IMR-90 (cell line): ENCODE measurements at regions not wholly inside any gene's neighbourhood (a gene's known extent, or its start where the extent isn't known, plus 50 kb on each side); places are given as distances from the start of the nearest gene placed in this dataset.

Experiments
- ATAC-seq: fragments of 200-7000 bp; cut with Tn5 transposase; 2 replicates; pipeline ENCODE4 v1.9.1; 2020; ENCODE audit warnings: low read depth, mild to moderate bottlenecking, moderate library complexity
- BruUV-seq: library from RNA; stranded (reverse); fragments of 400-500 nt; replicated peaks from 2 replicates; lab custom pipeline; 2021; lab: Mats Ljungman, UMichigan
- CTCF ChIA-PET: fragments of 300-600 bp; formaldehyde crosslinking; extraction: SDS; loops from one replicate; lab custom pipeline; 2021; ENCODE audit warnings: antibody characterized with exemption; lab: Yijun Ruan, JAX
- POLR2A ChIA-PET: fragments of 300-600 bp; sonication (Branson Sonifier 250); formaldehyde crosslinking; loops from one replicate; lab custom pipeline; 2022; ENCODE audit warnings: antibody characterized with exemption; ENCODE audit not compliant: unreplicated experiment; lab: Charles Lee
- DNase-seq: peaks from one replicate; pipeline ENCODE4 v3.0.0; 2013
- H2AFZ ChIP-seq: replicated peaks from 2 replicates; pipeline ENCODE3; 2013; ENCODE audit warnings: low read length, mild to moderate bottlenecking; ENCODE audit not compliant: poor library complexity
- H2AK5ac ChIP-seq: 2 replicates; pipeline ENCODE4 v1.6.1; 2013; ENCODE audit warnings: low read depth, low read length, inconsistent platforms
- H2AK9ac ChIP-seq: replicated peaks from 2 replicates; pipeline ENCODE3; 2013; ENCODE audit warnings: mild to moderate bottlenecking, low read depth, low read length, moderate library complexity; ENCODE audit not compliant: poor library complexity
- H2BK120ac ChIP-seq: 2 replicates; pipeline ENCODE4 v1.6.1; 2013; ENCODE audit warnings: low read depth, low read length, inconsistent platforms
- H2BK15ac ChIP-seq: 3 replicates; pipeline ENCODE4 v1.6.1; 2013; ENCODE audit warnings: low read depth, low read length, inconsistent platforms
- H2BK20ac ChIP-seq: 2 replicates; pipeline ENCODE4 v1.6.1; 2013; ENCODE audit warnings: low read depth, mild to moderate bottlenecking, inconsistent platforms, low read length, moderate library complexity
- H2BK5ac ChIP-seq: 2 replicates; pipeline ENCODE4 v1.6.1; 2013; ENCODE audit warnings: mild to moderate bottlenecking, low read depth, low read length, inconsistent platforms; ENCODE audit not compliant: poor library complexity, severe bottlenecking
- H3K14ac ChIP-seq: replicated peaks from 2 replicates; pipeline ENCODE4 v1.6.1; 2013; ENCODE audit warnings: low read depth, low read length, inconsistent platforms
- H3K18ac ChIP-seq: 2 replicates; pipeline ENCODE4 v1.6.1; 2013; ENCODE audit warnings: low read depth, low read length, control low read depth
- H3K23ac ChIP-seq: 2 replicates; pipeline ENCODE4 v1.6.1; 2013; ENCODE audit warnings: low read depth, low read length, inconsistent platforms
- H3K27ac ChIP-seq: 2 replicates; pipeline ENCODE4 v1.5.1; 2013; ENCODE audit warnings: mild to moderate bottlenecking, control low read depth, low read length; ENCODE audit not compliant: insufficient read depth
- H3K27me3 ChIP-seq: 2 replicates; pipeline ENCODE4 v1.6.1; 2013; ENCODE audit warnings: low read length; ENCODE audit not compliant: control insufficient read depth, insufficient read depth
- H3K36me3 ChIP-seq: 2 replicates; pipeline ENCODE4 v1.6.1; 2013; ENCODE audit warnings: low read length, mixed read lengths; ENCODE audit not compliant: control insufficient read depth, insufficient read depth
- H3K4ac ChIP-seq: 2 replicates; pipeline ENCODE4 v1.6.1; 2013; ENCODE audit warnings: low read depth, low read length, inconsistent platforms
- H3K4me1 ChIP-seq: 2 replicates; pipeline ENCODE4 v1.6.1; 2013; ENCODE audit warnings: low read length, mixed read lengths; ENCODE audit not compliant: control insufficient read depth, insufficient read depth
- H3K4me2 ChIP-seq: 2 replicates; pipeline ENCODE4 v1.6.1; 2013; ENCODE audit warnings: low read depth, mild to moderate bottlenecking, control low read depth, low read length, moderate library complexity
- H3K4me3 ChIP-seq: 2 replicates; pipeline ENCODE4 v1.5.1; 2013; ENCODE audit warnings: low read depth, mild to moderate bottlenecking, control low read depth, low read length, moderate library complexity; ENCODE audit not compliant: insufficient read depth
- H3K56ac ChIP-seq: 2 replicates; pipeline ENCODE4 v1.6.1; 2013; ENCODE audit warnings: low read length, inconsistent platforms; ENCODE audit not compliant: insufficient read depth; ENCODE audit errors: extremely low read depth
- H3K79me1 ChIP-seq, 2 experiments: 2 replicates each; pipeline ENCODE4 v1.6.1; 2013; ENCODE audit warnings: low read length in 2 of 2, inconsistent platforms in 1 of 2, low read depth in 1 of 2
- H3K9ac ChIP-seq: 2 replicates; pipeline ENCODE4 v1.6.1; 2013; ENCODE audit warnings: low read depth, low read length, control low read depth
- H3K9me1 ChIP-seq: 2 replicates; pipeline ENCODE4 v1.6.1; 2013; ENCODE audit warnings: low read length, inconsistent platforms; ENCODE audit not compliant: insufficient read depth
- H3K9me3 ChIP-seq: 2 replicates; pipeline ENCODE4 v1.6.1; 2013; ENCODE audit warnings: low read length; ENCODE audit not compliant: control insufficient read depth, insufficient read depth
- H4K20me1 ChIP-seq: 2 replicates; pipeline ENCODE4 v1.6.1; 2013; ENCODE audit warnings: low read length, inconsistent platforms; ENCODE audit not compliant: insufficient read depth
- H4K5ac ChIP-seq: 2 replicates; pipeline ENCODE4 v1.6.1; 2013; ENCODE audit warnings: mild to moderate bottlenecking, low read depth, low read length, control low read depth
- H4K8ac ChIP-seq, 2 experiments: 2 replicates each; pipeline ENCODE4 v1.6.1; 2013; ENCODE audit warnings: low read depth in 2 of 2, low read length in 2 of 2, control low read depth in 1 of 2, inconsistent platforms in 1 of 2
- H4K91ac ChIP-seq: 2 replicates; pipeline ENCODE4 v1.6.1; 2013; ENCODE audit warnings: low read depth, low read length, inconsistent platforms; ENCODE audit not compliant: insufficient read depth
- BHLHE40 ChIP-seq: fragments of 150-350 bp; IDR thresholded peaks from 2 replicates; pipeline ENCODE4 v1.6.1; 2016; ENCODE audit warnings: mild to moderate bottlenecking, low read depth, low read length
- MAFK ChIP-seq: IDR thresholded peaks from 2 replicates; pipeline ENCODE4 v1.6.1; 2012; ENCODE audit warnings: low read depth, low read length, improper control_type of control experiment
- MXI1 ChIP-seq: IDR thresholded peaks from 2 replicates; pipeline ENCODE4 v1.6.1; 2012; ENCODE audit warnings: low read depth, mild to moderate bottlenecking, low read length, moderate library complexity, borderline replicate concordance
- POLR2A ChIP-seq: IDR thresholded peaks from 2 replicates; pipeline ENCODE4 v1.6.1; 2012; ENCODE audit warnings: mild to moderate bottlenecking, low read depth, low read length
- RAD21 ChIP-seq: IDR thresholded peaks from 2 replicates; pipeline ENCODE4 v1.6.1; 2012; ENCODE audit warnings: low read length, improper control_type of control experiment
- SMC3 ChIP-seq: fragments of 150-350 bp; IDR thresholded peaks from 2 replicates; pipeline ENCODE4 v1.6.1; 2016; ENCODE audit warnings: low read depth, mild to moderate bottlenecking, antibody characterized with exemption, low read length, moderate library complexity
- WGBS, 2 experiments: methylation state at CpG; one replicate each; pipeline versions ENCODE4 v1.1.5 to v1.1.7; 2013; ENCODE audit warnings: missing lambda C conversion rate in 2 of 2; ENCODE audit not compliant: insufficient read length in 1 of 2; ENCODE audit errors: extremely low coverage in 2 of 2; 5-methylcytosine and 5-hydroxymethylcytosine counted together
- dilution Hi-C: fragments of 300-500 bp; cut with HindIII; formaldehyde crosslinking; loops from one replicate; pipeline ENCODE4 v1.14.3; 2018; ENCODE audit warnings: low sequenced_read_pairs; ENCODE audit not compliant: unreplicated experiment
- in situ Hi-C: fragments of 300-500 bp; cut with MboI; formaldehyde crosslinking; loops from 3 replicates; pipeline ENCODE4 v1.14.3; 2019; ENCODE audit warnings: low sequenced_read_pairs, inconsistent platforms, mixed read lengths
- intact Hi-C: fragments of 100-400 bp; cut with micrococcal nuclease; formaldehyde crosslinking; loops from 2 replicates; pipeline ENCODE4 v1.10.0; 2022
- TF ChIP-seq, protein P1 (sequence below): conservative IDR thresholded peaks from 2 replicates; pipeline ENCODE4 v1.5.1; 2012; ENCODE audit warnings: mild to moderate bottlenecking, low read depth, low read length, improper control_type of control experiment

DNA sequence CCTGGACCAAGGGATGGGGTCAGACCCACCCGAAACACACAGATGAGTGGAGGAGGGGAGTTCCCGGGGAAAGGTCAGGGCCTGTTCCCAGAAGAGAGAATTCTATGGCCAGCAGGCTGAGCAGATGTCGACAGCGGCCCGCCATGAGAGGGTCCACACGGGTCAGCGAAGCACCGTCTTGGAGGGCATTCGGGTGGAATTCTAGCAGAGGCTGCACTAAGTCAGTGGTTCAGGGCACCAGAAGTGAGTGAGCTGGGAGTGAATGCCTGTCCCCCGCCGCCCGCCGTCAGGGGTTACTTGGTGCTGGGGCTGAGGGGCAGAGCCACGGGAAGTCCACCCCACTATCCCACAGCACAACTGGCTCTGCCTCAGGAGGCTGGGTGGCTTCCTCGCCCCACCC lies 96.2 kb upstream of the VSTM2B start:
- Histone ChIP-seq H3K4me1 (no peaks in the 10 kb centered on the region), H3K14ac (no peak overlapping the region), H4K91ac (no peak overlapping the region), H3K27ac (no peak overlapping the region), H3K4me2 (no peak overlapping the region), H3K18ac (no peak overlapping the region), H2BK5ac (no peak overlapping the region), H2BK20ac (no peak overlapping the region), H3K27me3 (no peaks in the 10 kb centered on the region), H3K4me3 (no peak overlapping the region), H4K20me1 (no peaks in the 10 kb centered on the region), H4K8ac (no peak overlapping the region), H2AK5ac (no peak overlapping the region), H2BK15ac (no peak overlapping the region), H3K79me1 (no peaks in the 10 kb centered on the region), H3K56ac (no peak overlapping the region), H2AK9ac (no peak overlapping the region), H2AFZ (no peak overlapping the region), H3K9me1 (no peaks in the 10 kb centered on the region), H2BK120ac (no peak overlapping the region), H3K4ac (no peak overlapping the region), H3K36me3 (no peaks in the 10 kb centered on the region), H3K9me3 (peaks cover 30% of the 10 kb centered on the region; the same call in 1 of the 2 replicates), H4K5ac (no peak overlapping the region), H3K9ac (no peak overlapping the region), H3K23ac (no peak overlapping the region)
- in situ Hi-C loops (no loop called here), dilution Hi-C loops (no loop called here), intact Hi-C loops (no loop called here)
- ATAC-seq: no peak
- DNase-seq: no peak
- ChIA-PET CTCF (no interaction called here), POLR2A (no interaction called here)
- no CpG with 5 or more reads among the region's 15 CpGs for WGBS, 2 experiments
- TF ChIP-seq POLR2A: no peak
- TF ChIP-seq, protein P1, sequence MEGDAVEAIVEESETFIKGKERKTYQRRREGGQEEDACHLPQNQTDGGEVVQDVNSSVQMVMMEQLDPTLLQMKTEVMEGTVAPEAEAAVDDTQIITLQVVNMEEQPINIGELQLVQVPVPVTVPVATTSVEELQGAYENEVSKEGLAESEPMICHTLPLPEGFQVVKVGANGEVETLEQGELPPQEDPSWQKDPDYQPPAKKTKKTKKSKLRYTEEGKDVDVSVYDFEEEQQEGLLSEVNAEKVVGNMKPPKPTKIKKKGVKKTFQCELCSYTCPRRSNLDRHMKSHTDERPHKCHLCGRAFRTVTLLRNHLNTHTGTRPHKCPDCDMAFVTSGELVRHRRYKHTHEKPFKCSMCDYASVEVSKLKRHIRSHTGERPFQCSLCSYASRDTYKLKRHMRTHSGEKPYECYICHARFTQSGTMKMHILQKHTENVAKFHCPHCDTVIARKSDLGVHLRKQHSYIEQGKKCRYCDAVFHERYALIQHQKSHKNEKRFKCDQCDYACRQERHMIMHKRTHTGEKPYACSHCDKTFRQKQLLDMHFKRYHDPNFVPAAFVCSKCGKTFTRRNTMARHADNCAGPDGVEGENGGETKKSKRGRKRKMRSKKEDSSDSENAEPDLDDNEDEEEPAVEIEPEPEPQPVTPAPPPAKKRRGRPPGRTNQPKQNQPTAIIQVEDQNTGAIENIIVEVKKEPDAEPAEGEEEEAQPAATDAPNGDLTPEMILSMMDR: no peak
- TF ChIP-seq SMC3: no peak
- TF ChIP-seq MAFK: no peak
- no peak for TF ChIP-seq BHLHE40
- TF ChIP-seq MXI1: no peak
- no peak for TF ChIP-seq RAD21
- no TSS peak for BruUV-seq
